ENCODE measurements at regions not wholly inside any gene's neighbourhood (a gene's known extent, or its start where the extent isn't known, plus 50 kb on each side); places are given as distances from the start of the nearest gene placed in this dataset.

DNA sequence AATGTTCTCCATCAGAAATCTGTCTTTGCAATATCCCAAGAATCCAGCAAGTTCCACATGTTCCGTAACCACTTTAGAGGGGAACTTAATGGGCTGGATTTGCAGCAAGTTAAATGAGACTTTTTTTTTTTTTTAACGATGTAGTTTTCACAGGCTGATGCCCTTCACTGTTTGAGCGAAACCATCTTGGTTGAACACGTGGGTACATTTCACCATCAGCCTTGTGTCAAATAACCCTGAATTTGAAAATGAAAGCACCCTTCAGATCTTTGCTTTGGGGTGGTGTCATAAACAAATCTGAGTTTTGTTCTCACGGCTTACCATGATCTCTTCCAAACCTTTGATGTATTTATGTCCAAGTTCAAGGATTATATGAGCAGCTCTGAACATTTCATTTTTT, 73.7 kb upstream of the EXOC2 start:
- no peak for DNase-seq (ENCODE audit: low read depth, low spot score)
- no peak overlapping the region for H3K27ac ChIP-seq

GRCh38 chr6:761997-762396, 69.1 kb upstream of the EXOC2 start:
- no peak for DNase-seq (ENCODE audit: low read depth, low spot score)
- no peak overlapping the region for H3K27ac ChIP-seq

- no peak for DNase-seq (ENCODE audit: low read depth, low spot score)
- H3K27ac ChIP-seq: no peak overlapping the region
These were observed 68.3 kb upstream of the EXOC2 start for GRCh38 chr6:760982-761955.

GRCh38 chr6:759729-760128, 66.8 kb upstream of the EXOC2 start:
- H3K27ac ChIP-seq: no peak overlapping the region
- DNase-seq (ENCODE audit: low read depth, low spot score): no peak

DNA sequence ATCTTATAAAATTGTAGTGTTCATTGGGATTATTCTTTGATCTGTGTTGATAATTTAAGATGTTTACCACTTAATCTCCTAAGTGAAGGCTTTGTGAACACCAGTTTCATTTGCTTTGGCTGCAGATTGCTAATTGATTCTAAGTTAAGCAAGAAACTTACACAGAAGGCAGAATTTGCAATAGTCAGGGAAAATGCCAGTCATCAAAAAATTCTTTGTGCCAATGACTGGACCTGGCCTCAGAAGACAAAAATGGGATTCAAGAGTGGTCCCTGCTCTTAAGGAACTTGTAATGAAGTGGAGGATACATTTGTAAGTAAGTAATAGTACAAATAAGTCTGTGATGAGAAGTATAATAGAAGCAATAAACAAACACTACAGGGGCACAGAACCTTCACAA, 63.3 kb upstream of the EXOC2 start:
- DNase-seq (ENCODE audit: low read depth, low spot score): no peak
- no peak overlapping the region for H3K27ac ChIP-seq

- no peak for DNase-seq (ENCODE audit: low read depth, low spot score)
- no peak overlapping the region for H3K27ac ChIP-seq
These were observed 61.3 kb upstream of the EXOC2 start for GRCh38 chr6:754202-754601.

DNA sequence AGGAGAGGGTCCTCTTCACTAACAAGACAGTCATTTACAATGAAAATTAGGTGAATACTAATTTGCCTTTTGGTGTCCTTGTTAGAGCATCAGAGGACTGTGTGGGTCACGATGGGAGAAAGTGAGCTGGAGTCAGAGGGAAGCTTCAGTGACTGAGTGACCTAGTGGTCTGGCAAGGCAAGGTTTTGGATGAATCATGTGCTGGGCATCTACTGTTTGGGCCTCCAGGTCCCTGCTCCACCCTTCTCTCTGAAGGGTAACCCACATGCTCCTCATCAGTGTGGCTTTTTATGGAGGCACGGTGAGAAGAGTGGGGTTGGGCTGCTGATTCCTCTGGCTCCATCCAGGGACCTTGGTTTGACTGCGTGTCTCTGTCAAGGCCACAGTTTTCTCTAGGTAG, 60.5 kb upstream of the EXOC2 start:
- H3K27ac ChIP-seq: no peak overlapping the region
- DNase-seq (ENCODE audit: low read depth, low spot score): no peak

GRCh38 chr6:752438-752837, 59.5 kb upstream of the EXOC2 start:
- DNase-seq (ENCODE audit: low read depth, low spot score): no peak
- H3K27ac ChIP-seq: no peak overlapping the region

DNA sequence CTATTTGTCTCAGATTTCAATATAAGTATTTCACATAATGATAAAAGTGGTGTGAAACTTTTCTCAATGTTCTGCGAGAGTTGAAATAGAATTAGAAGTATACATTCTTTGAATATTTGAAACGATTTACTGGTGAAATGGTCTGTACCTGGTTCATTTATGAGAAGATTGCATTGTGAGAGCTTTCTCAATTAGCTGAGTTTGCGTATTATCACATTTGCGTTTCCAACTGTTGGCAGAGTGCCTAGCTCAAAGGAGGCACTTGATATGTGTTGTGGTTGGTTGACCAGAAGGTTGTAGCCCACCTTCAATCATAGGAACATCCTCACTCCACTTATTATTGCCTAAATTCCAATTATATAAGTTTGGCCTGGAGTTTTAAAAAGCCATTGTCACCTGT, 58.8 kb upstream of the EXOC2 start:
- H3K27ac ChIP-seq: no peak overlapping the region
- DNase-seq (ENCODE audit: low read depth, low spot score): no peak

DNA sequence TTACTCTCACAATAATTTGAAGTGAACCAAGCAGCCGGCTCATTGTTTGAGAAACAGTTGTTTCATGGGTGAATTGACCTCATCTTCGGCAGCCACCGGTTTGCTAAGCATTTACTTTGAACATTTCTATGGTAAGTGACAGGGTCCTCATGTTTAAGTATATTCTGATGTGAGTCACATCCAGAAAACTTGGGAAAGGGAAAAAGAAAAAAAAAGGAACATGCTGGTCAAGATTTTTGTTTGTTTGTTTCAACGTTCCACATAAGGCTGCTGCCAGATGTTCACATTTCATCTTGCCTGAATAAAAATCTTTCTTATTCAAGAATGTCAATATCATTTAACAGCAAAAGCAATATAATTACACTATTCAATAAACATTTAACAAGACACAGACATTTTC, 55.0 kb upstream of the EXOC2 start:
- no peak for DNase-seq (ENCODE audit: low read depth, low spot score)

DNA sequence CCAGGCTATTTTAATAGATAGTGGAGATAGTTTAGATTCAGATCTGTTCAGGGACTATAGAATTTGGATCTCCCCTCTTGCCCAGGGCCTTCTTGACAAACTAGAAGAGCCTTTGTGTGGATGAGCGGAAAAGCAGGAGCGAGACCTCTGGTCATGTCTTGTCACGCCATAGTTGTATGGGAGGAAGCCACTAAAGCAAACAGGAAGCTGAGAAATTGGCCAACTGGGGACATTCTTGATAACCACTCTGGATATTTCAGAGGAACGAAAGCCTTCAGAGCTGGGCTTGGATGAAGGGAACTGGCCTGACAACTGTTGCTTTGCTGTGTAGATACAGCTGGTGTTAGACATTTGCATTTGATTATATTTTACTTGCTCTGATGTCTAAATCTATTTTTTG, 54.1 kb upstream of the EXOC2 start:
- DNase-seq (ENCODE audit: low read depth, low spot score): no peak
- H3K27ac ChIP-seq: no peak overlapping the region

More for the DNA sequence above, 55.0 kb upstream of the EXOC2 start:
- H3K27ac ChIP-seq: no peak overlapping the region

- DNase-seq (ENCODE audit: low read depth, low spot score): no peak
These were observed 51.9 kb upstream of the EXOC2 start for GRCh38 chr6:744666-745353.

DNA sequence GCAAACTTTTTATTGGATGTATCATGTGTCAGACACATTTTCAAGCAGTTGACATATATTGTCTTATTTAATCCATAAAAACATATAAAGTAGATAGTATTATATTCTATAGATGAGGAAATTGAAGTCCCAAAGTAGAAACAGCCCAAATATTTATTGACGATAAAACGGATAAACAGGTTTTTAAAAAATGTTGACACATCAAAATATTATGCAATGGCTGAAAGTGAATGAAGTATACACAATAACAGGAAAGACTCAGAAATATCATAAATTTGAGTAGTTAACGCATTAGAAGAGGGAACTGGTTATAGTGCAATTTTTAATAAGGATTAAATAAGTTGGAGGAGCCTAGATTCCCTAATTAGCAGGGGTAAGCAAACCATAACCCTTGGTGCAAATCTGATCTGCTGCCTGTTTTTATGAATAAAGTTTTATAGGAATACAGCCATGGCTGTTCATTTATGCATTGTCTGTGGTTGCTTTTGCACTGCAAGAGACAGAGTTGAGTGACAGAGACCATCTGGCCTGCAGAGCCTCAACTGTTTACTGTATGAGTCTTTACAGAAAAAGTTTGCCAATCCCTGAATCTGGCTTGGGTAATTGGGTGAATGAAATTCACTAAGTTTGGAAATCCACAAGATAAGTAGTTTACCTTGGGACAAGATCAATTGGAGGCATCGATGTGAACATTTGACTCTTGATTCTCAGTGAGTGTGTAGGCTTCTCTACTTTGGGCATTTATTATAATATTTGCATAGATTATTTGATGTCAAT, 50.6 kb upstream of the EXOC2 start:
- H3K27ac ChIP-seq: no peak overlapping the region
- no peak for DNase-seq (ENCODE audit: low read depth, low spot score)

More at GRCh38 chr6:744666-745353, 51.9 kb upstream of the EXOC2 start:
- H3K27ac ChIP-seq: no peak overlapping the region
